HFFc6 (cell line): ENCODE measurements at regions not wholly inside any gene's neighbourhood (a gene's known extent, or its start where the extent isn't known, plus 50 kb on each side); places are given as distances from the start of the nearest gene placed in this dataset.

ENCODE experiments used
- DNase-seq: peaks from one replicate; pipeline ENCODE4 v3.0.0-alpha.2; 2018
- H3K27ac Mint-ChIP-seq: 2 replicates; pipeline ENCODE4 v1.8.0; 2020; ENCODE audit warnings: mild to moderate bottlenecking, mixed read lengths
- H3K27me3 Mint-ChIP-seq: 2 replicates; pipeline ENCODE4 v1.8.0; 2021; ENCODE audit warnings: mild to moderate bottlenecking, moderate library complexity, mixed read lengths; ENCODE audit not compliant: insufficient read depth
- H3K36me3 Mint-ChIP-seq: 2 replicates; pipeline ENCODE4 v1.8.0; 2021; ENCODE audit warnings: low read depth, mixed read lengths
- H3K4me1 Mint-ChIP-seq: 2 replicates; pipeline ENCODE4 v1.8.0; 2020; ENCODE audit warnings: low read depth, mixed read lengths
- H3K4me3 Mint-ChIP-seq: 2 replicates; pipeline ENCODE4 v1.8.0; 2020; ENCODE audit warnings: mild to moderate bottlenecking, moderate library complexity, mixed read lengths
- H3K9me3 Mint-ChIP-seq: 2 replicates; pipeline ENCODE4 v1.8.0; 2020; ENCODE audit warnings: mild to moderate bottlenecking, mixed read lengths
- CTCF ChIP-seq: fragments of 200-600 bp; sonication (generic); IDR thresholded peaks from 2 replicates; pipeline ENCODE4 v1.5.0; 2021; ENCODE audit warnings: antibody characterized with exemption, mild to moderate bottlenecking

DNA sequence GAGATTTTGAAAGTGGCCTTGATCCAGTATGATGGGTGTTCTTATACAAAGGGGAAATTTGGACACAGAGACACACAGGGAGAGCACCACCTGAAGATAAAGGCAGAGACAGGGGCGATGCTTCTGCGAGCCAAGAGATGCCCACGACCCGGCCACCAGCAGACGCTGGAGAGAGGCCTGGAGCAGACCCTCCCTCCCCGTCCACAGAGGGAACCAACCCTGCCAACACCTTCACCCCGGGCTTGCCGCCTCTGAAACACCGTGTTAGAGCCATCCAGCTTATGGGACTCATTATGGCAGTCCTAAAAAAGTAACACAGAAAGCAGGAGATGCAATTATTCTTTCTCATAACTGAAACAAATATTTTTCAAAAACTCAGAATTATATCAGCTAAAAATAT, 303.3 kb upstream of the SHH start:
- TF ChIP-seq CTCF: no peak
- no peaks in the 10 kb centered on the region for H3K4me1 Mint-ChIP-seq
- no peaks in the 10 kb centered on the region; the same call in 1 of the 2 replicates for H3K27me3 Mint-ChIP-seq
- peaks cover 74% of the 10 kb centered on the region for H3K9me3 Mint-ChIP-seq
- DNase-seq: no peak
- peaks cover 10% of the 10 kb centered on the region for H3K36me3 Mint-ChIP-seq
- H3K4me3 Mint-ChIP-seq: no peak overlapping the region
- H3K27ac Mint-ChIP-seq: no peak overlapping the region

DNA sequence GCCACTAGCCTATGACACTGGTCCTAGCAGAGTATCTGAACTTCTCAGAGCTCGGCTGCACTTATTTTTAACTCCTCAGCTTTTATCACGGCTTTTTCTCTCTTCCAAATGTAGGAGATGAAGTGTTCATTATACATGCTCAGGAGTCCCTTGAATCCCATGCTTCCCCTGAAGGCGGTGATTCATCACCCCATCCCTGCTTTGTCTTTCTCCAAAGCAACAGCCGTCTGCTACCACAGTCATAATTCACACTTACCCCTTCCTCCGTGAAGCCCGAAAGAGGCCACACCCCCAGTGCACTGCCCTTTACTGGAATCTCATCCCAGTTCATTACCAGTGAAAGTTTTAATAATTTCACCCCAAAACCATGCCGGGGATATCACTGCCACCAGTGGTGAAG, 301.5 kb upstream of the SHH start:
- TF ChIP-seq CTCF: no peak
- no peak overlapping the region for H3K4me3 Mint-ChIP-seq
- H3K9me3 Mint-ChIP-seq: peaks cover 71% of the 10 kb centered on the region
- no peaks in the 10 kb centered on the region; the same call in 1 of the 2 replicates for H3K27me3 Mint-ChIP-seq
- peaks cover 10% of the 10 kb centered on the region for H3K36me3 Mint-ChIP-seq
- H3K4me1 Mint-ChIP-seq: no peaks in the 10 kb centered on the region
- H3K27ac Mint-ChIP-seq: no peak overlapping the region
- DNase-seq: no peak

GRCh38 chr7:156109988-156110387, 297.7 kb upstream of the SHH start:
- Mint-ChIP-seq H3K4me3 (no peak overlapping the region), H3K36me3 (0 out of 2 replicates have a peak, but pooled peaks cover 4% of the 10 kb centered on the region), H3K27me3 (no peaks in the 10 kb centered on the region; the same call in 1 of the 2 replicates), H3K27ac (no peak overlapping the region), H3K9me3 (peaks cover 73% of the 10 kb centered on the region), H3K4me1 (no peaks in the 10 kb centered on the region)
- no peak for DNase-seq
- TF ChIP-seq CTCF: no peak

DNA sequence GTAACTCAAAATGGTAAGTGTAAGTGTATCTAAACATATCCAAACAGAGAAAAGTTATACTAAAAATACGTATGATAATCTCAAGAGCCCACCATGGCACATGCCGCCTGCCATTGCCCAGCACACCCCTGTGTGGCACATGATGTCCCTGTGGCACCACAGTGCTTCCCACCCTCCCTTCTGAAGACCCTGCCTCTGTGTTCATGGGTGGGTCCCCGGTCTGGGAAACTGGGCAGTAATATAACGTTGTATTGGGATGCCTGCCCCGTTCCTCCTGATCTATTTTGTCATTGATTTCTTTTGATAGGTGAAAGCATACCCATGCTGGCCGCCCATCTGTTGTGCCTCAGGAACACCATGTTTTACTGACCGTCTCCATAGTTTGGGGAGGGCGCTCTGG, 296.8 kb upstream of the SHH start:
- Mint-ChIP-seq H3K27ac (no peak overlapping the region), H3K36me3 (0 out of 2 replicates have a peak, but pooled peaks cover 4% of the 10 kb centered on the region), H3K4me3 (no peak overlapping the region), H3K9me3 (peaks cover 78% of the 10 kb centered on the region), H3K27me3 (no peaks in the 10 kb centered on the region; the same call in 1 of the 2 replicates), H3K4me1 (no peaks in the 10 kb centered on the region)
- no peak for TF ChIP-seq CTCF
- DNase-seq: no peak

DNA sequence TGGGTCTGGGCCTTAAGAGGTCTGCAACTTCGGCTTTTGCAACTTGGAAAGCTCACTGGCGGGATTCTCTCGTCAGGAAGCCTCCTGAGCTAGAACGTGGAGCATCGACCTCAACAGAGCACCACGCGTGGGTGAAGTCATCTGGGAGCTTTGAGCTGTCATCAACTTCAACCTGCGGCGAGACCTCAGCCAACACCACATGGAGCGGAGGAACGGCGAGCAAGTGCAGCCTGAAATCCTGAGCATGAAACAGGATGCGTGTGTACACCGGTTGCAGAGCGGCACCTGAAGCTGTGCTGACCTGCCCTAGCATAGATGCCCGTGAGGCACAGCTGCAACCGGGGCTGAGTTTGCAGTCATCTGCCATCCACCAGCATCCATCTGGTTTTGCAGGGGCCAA, 295.7 kb upstream of the SHH start:
- H3K4me3 Mint-ChIP-seq: no peak overlapping the region
- H3K27ac Mint-ChIP-seq: no peak overlapping the region
- no peaks in the 10 kb centered on the region; the same call in 1 of the 2 replicates for H3K27me3 Mint-ChIP-seq
- peaks cover 72% of the 10 kb centered on the region for H3K9me3 Mint-ChIP-seq
- no peak for TF ChIP-seq CTCF
- H3K36me3 Mint-ChIP-seq: 0 out of 2 replicates have a peak, but pooled peaks cover 4% of the 10 kb centered on the region
- no peaks in the 10 kb centered on the region for H3K4me1 Mint-ChIP-seq
- no peak for DNase-seq

DNA sequence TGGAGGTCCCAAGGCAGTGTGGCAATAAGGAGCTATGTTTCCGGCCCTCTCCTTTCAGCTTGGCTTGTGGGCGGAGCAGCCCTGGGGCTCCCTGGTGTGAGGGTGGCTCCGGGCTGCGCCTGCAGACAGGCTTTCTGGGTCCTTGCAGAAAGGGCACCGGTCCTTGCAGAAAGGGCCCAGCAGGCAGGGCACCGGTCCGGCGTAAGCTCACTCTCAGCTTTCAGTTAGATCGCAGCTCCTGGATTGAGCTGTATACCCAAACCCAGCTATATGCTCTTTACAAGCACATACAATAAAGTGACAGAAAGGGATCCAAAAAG, 293.8 kb upstream of the SHH start:
- Mint-ChIP-seq H3K27me3 (no peaks in the 10 kb centered on the region; the same call in 1 of the 2 replicates), H3K27ac (no peak overlapping the region), H3K9me3 (peaks cover 57% of the 10 kb centered on the region), H3K36me3 (0 out of 2 replicates have a peak, but pooled peaks cover 4% of the 10 kb centered on the region), H3K4me3 (no peak overlapping the region), H3K4me1 (no peaks in the 10 kb centered on the region)
- no peak for DNase-seq
- TF ChIP-seq CTCF: no peak
